CD14-positive monocyte (primary cell): ENCODE measurements at regions not wholly inside any gene's neighbourhood (a gene's known extent, or its start where the extent isn't known, plus 50 kb on each side); places are given as distances from the start of the nearest gene placed in this dataset.

ENCODE experiments used
- DNase-seq, 3 donors: peaks; one replicate each; pipeline ENCODE4 v3.0.0-alpha.2; 2011 to 2022
- H2AFZ ChIP-seq: 2 replicates; pipeline ENCODE4 v1.6.0; 2012; ENCODE audit warnings: mild to moderate bottlenecking, low read depth, low read length, inconsistent platforms; ENCODE audit not compliant: insufficient read depth, poor library complexity, severe bottlenecking
- H3K27ac ChIP-seq, 2 donors: 1 replicate in 1 of 2; 2 replicates in 1 of 2; pipeline ENCODE4 v1.5.1; 2012 to 2013; ENCODE audit warnings: low read length in 2 of 2, control low read depth in 1 of 2, inconsistent platforms in 1 of 2, low read depth in 1 of 2, mild to moderate bottlenecking in 1 of 2
- H3K27me3 ChIP-seq, 2 donors: one replicate each; pipeline versions ENCODE4 v1.6.0 to v1.6.1; 2011 to 2013; ENCODE audit warnings: low read length in 2 of 2; ENCODE audit not compliant: control insufficient read depth in 2 of 2, insufficient read depth in 2 of 2
- H3K36me3 ChIP-seq, 2 donors: replicated peaks in 1 of 2; 1 replicate in 1 of 2; 2 replicates in 1 of 2; pipeline versions ENCODE4 v1.5.1 to v1.6.1; 2012 to 2013; ENCODE audit warnings: low read length in 2 of 2, control low read depth in 1 of 2, inconsistent platforms in 1 of 2, mild to moderate bottlenecking in 1 of 2; ENCODE audit not compliant: insufficient read depth in 2 of 2, control insufficient read depth in 1 of 2
- H3K4me1 ChIP-seq, 2 donors: 1 replicate in 1 of 2; 2 replicates in 1 of 2; pipeline versions ENCODE4 v1.5.1 to v1.6.1; 2012 to 2013; ENCODE audit warnings: low read length in 2 of 2, control low read depth in 1 of 2, inconsistent platforms in 1 of 2, mild to moderate bottlenecking in 1 of 2, moderate library complexity in 1 of 2; ENCODE audit not compliant: insufficient read depth in 2 of 2, control insufficient read depth in 1 of 2
- H3K4me2 ChIP-seq: replicated peaks from 2 replicates; pipeline ENCODE3; 2012; ENCODE audit warnings: low read length, moderate library complexity, mild to moderate bottlenecking; ENCODE audit not compliant: poor library complexity, severe bottlenecking; ENCODE audit errors: extremely low read depth
- H3K4me3 ChIP-seq, 3 experiments: fragments of 200-600 bp in 1 of 3; sonication (generic) in 1 of 3; replicated peaks in 1 of 3; 1 replicate in 2 of 3; 2 replicates in 1 of 3; pipeline ENCODE4 v1.5.1; 2011 to 2013; ENCODE audit warnings: low read length in 3 of 3, mild to moderate bottlenecking in 3 of 3, control low read depth in 2 of 3, low read depth in 2 of 3, inconsistent platforms in 1 of 3, moderate library complexity in 1 of 3
- H3K79me2 ChIP-seq: 2 replicates; pipeline ENCODE4 v1.6.0; 2012; ENCODE audit warnings: mild to moderate bottlenecking, control low read depth, inconsistent platforms, low read length, moderate library complexity; ENCODE audit not compliant: insufficient read depth
- H3K9ac ChIP-seq: 2 replicates; pipeline ENCODE4 v1.6.0; 2017; ENCODE audit warnings: low read length, mild to moderate bottlenecking; ENCODE audit not compliant: insufficient read depth, poor library complexity, severe bottlenecking
- H3K9me3 ChIP-seq, 2 donors: replicated peaks in 1 of 2; 1 replicate in 1 of 2; 2 replicates in 1 of 2; pipeline versions ENCODE4 v1.5.1 to v1.6.1; 2012 to 2013; ENCODE audit warnings: low read length in 2 of 2, control low read depth in 1 of 2; ENCODE audit not compliant: control insufficient read depth in 1 of 2, insufficient read depth in 1 of 2
- H4K20me1 ChIP-seq: 2 replicates; pipeline ENCODE4 v1.6.0; 2012; ENCODE audit warnings: mild to moderate bottlenecking, low read length, control low read depth, moderate library complexity; ENCODE audit not compliant: insufficient read depth
- H3K27ac Mint-ChIP-seq, 7 donors: one replicate each; pipeline ENCODE4 v1.8.0; 2020; ENCODE audit warnings: mild to moderate bottlenecking in 7 of 7, mixed read lengths in 7 of 7, moderate library complexity in 6 of 7, inconsistent platforms in 2 of 7
- H3K27me3 Mint-ChIP-seq, 3 donors: one replicate each; pipeline ENCODE4 v1.8.0; 2021 to 2022; ENCODE audit warnings: low read depth in 3 of 3, mild to moderate bottlenecking in 3 of 3, mixed read lengths in 3 of 3, moderate library complexity in 3 of 3, inconsistent platforms in 1 of 3
- H3K36me3 Mint-ChIP-seq, 2 donors: one replicate each; pipeline ENCODE4 v1.8.0; 2020; ENCODE audit warnings: mixed read lengths in 2 of 2, inconsistent platforms in 1 of 2, mild to moderate bottlenecking in 1 of 2
- H3K4me1 Mint-ChIP-seq: one replicate; pipeline ENCODE4 v1.8.0; 2020; ENCODE audit warnings: mild to moderate bottlenecking, mixed read lengths
- H3K4me3 Mint-ChIP-seq, 2 donors: one replicate each; pipeline ENCODE4 v1.8.0; 2020; ENCODE audit warnings: mild to moderate bottlenecking in 2 of 2, mixed read lengths in 2 of 2, moderate library complexity in 1 of 2
- H3K9me3 Mint-ChIP-seq, 7 donors: one replicate each; pipeline ENCODE4 v1.8.0; 2020 to 2022; ENCODE audit warnings: mixed read lengths in 7 of 7, mild to moderate bottlenecking in 6 of 7, moderate library complexity in 6 of 7, inconsistent platforms in 2 of 7
- WGBS: methylation state at CpG from one replicate; pipeline ENCODE4 v1.1.5; 2013; ENCODE audit warnings: missing lambda C conversion rate; ENCODE audit not compliant: insufficient coverage; 5-methylcytosine and 5-hydroxymethylcytosine counted together
- intact Hi-C, 2 donors: fragments of 100-400 bp; cut with micrococcal nuclease; formaldehyde crosslinking; loops; one replicate each; pipeline versions ENCODE4 v1.15.0 to v1.15.1; 2023
- TF ChIP-seq, protein P1 (sequence below): fragments of 200-600 bp; IDR thresholded peaks from one replicate; pipeline ENCODE4 v1.8.0; 2022; ENCODE audit warnings: antibody characterized with exemption, mild to moderate bottlenecking

DNA sequence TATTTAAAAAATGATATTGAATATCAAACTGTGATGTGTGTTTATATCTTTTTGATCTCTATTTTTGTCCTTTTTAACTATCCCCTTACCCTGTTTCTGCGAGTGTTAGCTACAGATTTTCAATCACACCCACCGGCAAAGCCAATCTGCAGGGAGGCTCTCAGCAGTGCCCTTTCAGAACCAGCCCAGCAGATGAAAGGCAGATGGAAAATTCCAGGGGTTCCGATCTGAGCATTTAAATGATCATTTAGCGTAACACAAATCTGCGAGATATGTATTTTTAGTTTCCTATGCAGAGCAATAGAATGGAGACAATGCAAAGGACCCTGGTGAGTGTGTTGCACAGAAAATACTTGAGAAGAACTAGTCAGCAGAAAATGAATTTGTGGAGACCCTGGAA lies 2170.5 kb upstream of the PIK3C3 start:
- Mint-ChIP-seq H3K9me3 (no peaks in the 10 kb centered on the region), H3K4me3 (no peak overlapping the region), H3K36me3 (no peaks in the 10 kb centered on the region), H3K27ac (no peak overlapping the region), H3K27me3 (no peaks in the 10 kb centered on the region), H3K4me1 (peaks cover 2% of the 10 kb centered on the region)
- WGBS: 87% methylated on average over 3 of the region's 5 CpGs
- no peak overlapping the region for H3K4me2 ChIP-seq
- no peaks in the 10 kb centered on the region for H4K20me1 ChIP-seq
- H3K9ac ChIP-seq: no peak overlapping the region
- H3K4me1 ChIP-seq: no peaks in the 10 kb centered on the region
- H3K36me3 ChIP-seq: no peaks in the 10 kb centered on the region
- H3K4me3 ChIP-seq: no peak overlapping the region
- no peaks in the 10 kb centered on the region for H3K9me3 ChIP-seq
- H3K27ac ChIP-seq: no peak overlapping the region
- no peak for DNase-seq
- intact Hi-C loops: loop anchor here in 1 of 2 donors (10.0 kb wide), 1 partner anchor 60 kb away; no protein-coding TSS in a partner anchor
- no peaks in the 10 kb centered on the region for H3K79me2 ChIP-seq
- H2AFZ ChIP-seq: no peak overlapping the region
- TF ChIP-seq, protein P1, sequence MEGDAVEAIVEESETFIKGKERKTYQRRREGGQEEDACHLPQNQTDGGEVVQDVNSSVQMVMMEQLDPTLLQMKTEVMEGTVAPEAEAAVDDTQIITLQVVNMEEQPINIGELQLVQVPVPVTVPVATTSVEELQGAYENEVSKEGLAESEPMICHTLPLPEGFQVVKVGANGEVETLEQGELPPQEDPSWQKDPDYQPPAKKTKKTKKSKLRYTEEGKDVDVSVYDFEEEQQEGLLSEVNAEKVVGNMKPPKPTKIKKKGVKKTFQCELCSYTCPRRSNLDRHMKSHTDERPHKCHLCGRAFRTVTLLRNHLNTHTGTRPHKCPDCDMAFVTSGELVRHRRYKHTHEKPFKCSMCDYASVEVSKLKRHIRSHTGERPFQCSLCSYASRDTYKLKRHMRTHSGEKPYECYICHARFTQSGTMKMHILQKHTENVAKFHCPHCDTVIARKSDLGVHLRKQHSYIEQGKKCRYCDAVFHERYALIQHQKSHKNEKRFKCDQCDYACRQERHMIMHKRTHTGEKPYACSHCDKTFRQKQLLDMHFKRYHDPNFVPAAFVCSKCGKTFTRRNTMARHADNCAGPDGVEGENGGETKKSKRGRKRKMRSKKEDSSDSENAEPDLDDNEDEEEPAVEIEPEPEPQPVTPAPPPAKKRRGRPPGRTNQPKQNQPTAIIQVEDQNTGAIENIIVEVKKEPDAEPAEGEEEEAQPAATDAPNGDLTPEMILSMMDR: no peak
- H3K27me3 ChIP-seq: no peaks in the 10 kb centered on the region

DNA sequence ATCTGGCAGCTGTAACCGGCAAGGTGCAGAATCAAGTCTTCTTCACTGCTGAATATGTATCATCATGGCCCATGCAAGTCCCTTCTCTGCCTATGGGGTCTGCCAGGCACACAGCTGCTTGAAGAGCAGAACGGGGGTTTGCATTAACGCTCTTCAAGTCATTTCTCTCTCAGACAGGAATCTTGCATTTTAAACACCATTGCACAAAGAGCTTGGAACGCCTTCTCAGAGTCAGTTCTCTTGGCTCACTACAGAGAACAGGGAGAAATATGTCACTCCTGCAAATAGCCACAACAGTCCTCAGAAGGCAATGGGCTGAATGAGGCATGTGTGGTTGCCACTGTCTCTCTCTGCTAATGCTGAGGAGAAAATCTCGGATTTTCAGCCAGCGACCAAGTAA lies 2173.5 kb upstream of the PIK3C3 start:
- TF ChIP-seq, protein P1: no peak
- no peaks in the 10 kb centered on the region for H3K27me3 ChIP-seq
- Mint-ChIP-seq H3K27ac (no peak overlapping the region), H3K4me3 (no peak overlapping the region), H3K27me3 (no peaks in the 10 kb centered on the region), H3K36me3 (no peaks in the 10 kb centered on the region), H3K4me1 (no peaks in the 10 kb centered on the region), H3K9me3 (peaks cover 0 to 2% (median 0%) of the 10 kb centered on the region in 7 donors)
- no peak overlapping the region for H3K4me2 ChIP-seq
- no peaks in the 10 kb centered on the region for H3K4me1 ChIP-seq
- no peak for DNase-seq
- H3K9ac ChIP-seq: no peak overlapping the region
- peaks cover 0 to 6% of the 10 kb centered on the region in 2 donors for H3K9me3 ChIP-seq
- no peak overlapping the region for H3K4me3 ChIP-seq
- 73% methylated on average over 2 of the region's 6 CpGs for WGBS
- H3K27ac ChIP-seq: no peak overlapping the region
- H2AFZ ChIP-seq: no peak overlapping the region
- H3K36me3 ChIP-seq: no peaks in the 10 kb centered on the region
- no peaks in the 10 kb centered on the region for H3K79me2 ChIP-seq
- intact Hi-C loops: loop anchor here in 1 of 2 donors (10.0 kb wide), 1 partner anchor 63 kb away; no protein-coding TSS in a partner anchor
- H4K20me1 ChIP-seq: no peaks in the 10 kb centered on the region
